HG03575 (cell line): ENCODE measurements at regions not wholly inside any gene's neighbourhood (a gene's known extent, or its start where the extent isn't known, plus 50 kb on each side); places are given as distances from the start of the nearest gene placed in this dataset.

Experiments used
- ATAC-seq: cut with Tn5 transposase; IDR thresholded peaks from one replicate; pipeline ENCODE4 v1.9.1; 2021; ENCODE audit not compliant: unreplicated experiment, insufficient number of reproducible peaks, low FRiP score; ENCODE audit errors: extremely low read depth

- ATAC-seq, result no peak
Measured at GRCh38 chr6:14639983-14640599, 522.5 kb downstream of the CD83 start.

DNA sequence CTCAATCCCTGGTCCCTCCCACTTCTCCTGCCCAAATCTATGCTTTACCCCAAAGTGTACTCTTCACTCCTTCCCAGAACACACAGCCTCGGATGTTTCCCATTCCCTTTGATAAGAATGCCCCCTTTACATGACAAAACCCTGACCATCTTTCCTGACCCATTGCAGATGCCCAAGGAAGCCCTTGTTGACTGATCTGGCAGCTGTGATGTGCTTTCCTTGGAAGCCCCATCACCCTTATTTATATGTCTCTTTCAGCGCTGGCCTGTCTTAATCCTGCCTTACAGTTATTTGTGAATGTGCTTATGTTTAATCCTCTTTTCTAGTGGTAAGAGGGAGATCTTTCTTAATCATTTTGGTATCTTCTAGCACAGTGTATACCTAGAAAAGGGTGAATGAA, 523.1 kb downstream of the CD83 start:
- ATAC-seq, result no peak

GRCh38 chr6:14641423-14642135, 524.0 kb downstream of the CD83 start:
- ATAC-seq, result no peak

- no peak for ATAC-seq
Measured at GRCh38 chr6:14642136-14642505, 524.5 kb downstream of the CD83 start.

GRCh38 chr6:14642842-14643241, 525.3 kb downstream of the CD83 start:
- ATAC-seq, result no peak

GRCh38 chr6:14644381-14644780, 526.8 kb downstream of the CD83 start:
- no peak for ATAC-seq

- no peak for ATAC-seq
Measured at GRCh38 chr6:14645221-14645620, 527.6 kb downstream of the CD83 start.

DNA sequence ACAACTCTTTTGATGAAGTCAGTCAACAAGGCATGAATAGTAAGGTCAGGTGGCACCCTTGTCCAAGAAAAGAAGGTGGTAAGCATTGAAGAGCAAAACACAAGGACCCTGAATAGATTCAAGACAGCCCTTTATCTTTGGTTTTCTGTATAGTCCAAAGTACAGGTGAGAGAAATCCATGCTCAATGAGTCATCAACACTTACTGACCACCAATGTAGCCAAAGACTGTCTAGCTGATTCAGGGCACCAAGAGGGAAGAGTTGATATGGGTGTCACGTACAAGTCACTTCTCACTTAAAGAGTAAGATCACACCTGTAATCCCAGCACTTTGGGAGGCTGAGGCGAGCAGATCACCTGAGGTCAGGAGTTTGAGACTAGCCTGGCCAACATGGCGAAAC, 528.3 kb downstream of the CD83 start:
- ATAC-seq, result no peak

GRCh38 chr6:14646371-14646770, 528.8 kb downstream of the CD83 start:
- ATAC-seq, result no peak

DNA sequence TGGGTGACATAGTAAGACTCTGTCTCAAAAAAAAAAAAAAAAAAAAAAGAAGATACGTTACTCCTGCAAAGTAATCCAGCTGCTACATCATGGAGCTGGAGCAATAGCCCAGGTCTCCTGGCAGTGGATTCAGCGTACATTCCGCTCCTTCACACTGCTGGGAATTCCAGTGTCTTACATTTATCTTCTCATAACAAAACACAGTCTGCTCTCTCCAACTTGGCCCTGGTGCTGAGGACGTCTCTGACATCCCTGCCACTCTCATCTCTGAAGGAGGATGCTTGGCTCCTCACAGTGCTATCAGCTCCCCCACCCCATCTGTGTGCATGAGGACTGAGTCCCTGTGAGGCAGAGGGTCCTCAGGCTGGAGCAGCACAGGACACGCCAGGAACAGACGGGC, 529.8 kb downstream of the CD83 start:
- ATAC-seq, result no peak

GRCh38 chr6:14652536-14652935, 535.0 kb downstream of the CD83 start:
- ATAC-seq, result no peak

DNA sequence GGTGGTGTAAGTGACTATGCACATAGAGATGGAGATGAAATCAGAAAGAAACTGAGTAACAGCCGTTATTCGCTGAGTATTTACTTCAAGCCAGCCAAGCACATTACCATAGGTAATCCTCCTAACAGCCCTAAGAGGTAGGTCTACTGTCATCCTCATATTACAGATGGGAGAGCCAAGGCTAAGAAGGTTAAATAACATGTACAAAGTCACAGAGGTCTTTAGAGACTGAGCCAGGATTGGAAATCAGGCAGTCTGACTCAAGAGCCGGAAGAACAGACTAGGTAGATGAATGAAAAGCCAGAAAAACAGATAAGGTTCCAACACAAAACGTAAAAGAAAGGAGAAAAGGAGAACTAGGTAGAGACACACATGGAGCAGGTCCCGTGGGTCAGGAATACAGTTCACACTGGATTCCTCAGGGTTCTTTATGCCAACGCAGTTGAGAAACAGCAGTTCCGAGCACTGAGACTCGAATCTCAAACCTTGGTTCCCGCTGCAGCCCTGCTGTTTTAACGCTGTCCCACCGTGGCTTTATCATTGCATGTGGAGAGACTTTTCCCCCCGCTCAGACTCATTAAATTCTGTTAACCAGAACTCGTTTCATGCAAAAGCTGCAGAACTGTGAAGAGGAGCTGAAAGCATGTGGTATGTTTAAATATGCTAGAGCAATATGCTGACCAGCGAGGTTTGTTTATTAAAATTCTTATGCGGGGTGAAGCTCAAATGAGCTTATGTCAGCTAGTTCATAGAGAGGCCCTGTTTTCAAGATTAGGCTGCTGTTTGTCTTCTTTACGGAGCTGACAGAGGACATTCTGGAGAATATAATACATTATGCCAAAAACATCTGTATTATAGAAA, 537.9 kb downstream of the CD83 start:
- no peak for ATAC-seq

- ATAC-seq, result no peak
Measured at GRCh38 chr6:14656078-14656521, 538.5 kb downstream of the CD83 start.

DNA sequence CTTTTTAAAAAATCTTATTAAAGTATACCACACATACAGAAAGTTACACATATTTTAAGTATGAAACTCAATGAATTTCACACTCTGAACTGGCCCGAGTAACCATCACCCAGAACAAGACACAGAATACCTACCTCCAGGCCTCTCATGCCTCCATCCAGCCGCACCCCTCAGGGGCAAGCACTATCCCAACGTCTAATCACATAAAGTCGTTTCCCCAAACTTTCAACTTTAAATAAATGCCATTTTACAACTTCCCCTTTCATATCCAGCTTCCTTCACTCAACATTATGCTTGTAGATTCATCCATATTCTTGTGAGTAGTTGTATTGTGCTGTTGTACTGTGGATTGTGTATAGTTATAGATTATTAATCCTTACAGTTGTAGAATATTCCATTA, 539.1 kb downstream of the CD83 start:
- no peak for ATAC-seq

DNA sequence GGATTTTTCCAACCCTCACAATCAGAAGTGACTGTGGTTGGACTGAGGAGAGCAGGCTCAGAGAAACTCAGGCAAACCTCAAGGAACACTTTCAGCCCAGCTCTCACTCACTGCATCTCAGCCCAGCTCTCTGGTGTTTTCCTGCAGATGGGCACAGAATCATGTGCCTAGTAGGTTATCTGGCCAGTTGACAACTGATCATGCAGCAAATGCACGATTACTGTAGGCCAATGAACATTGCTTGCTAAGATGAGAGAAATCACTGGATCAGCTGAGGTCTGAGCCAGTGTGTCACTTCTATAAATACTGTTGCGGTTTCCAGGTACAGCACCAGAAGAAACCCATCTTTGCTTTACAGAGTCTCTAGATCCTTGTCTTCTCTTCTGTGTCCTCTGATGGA, 540.5 kb downstream of the CD83 start:
- ATAC-seq, result no peak

- no peak for ATAC-seq
Measured at GRCh38 chr6:14658886-14659561, 541.5 kb downstream of the CD83 start.

DNA sequence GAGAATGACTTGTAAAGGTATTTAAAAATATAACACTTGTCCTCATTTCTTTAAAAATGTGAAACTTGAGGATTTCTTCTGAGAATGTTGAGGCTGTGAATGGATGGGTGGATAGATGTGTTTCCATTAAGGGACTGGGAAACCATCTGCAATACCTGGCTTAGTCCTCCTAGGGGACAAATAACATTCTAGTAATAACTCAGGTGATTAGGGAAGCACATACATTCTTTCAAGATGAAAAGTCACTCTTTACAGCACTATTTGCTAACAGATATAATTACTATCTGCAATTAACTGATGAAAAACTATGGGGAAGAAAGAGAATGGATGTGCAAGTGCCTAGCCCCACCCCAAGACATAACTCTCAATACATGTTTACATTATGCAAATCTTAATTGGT, 542.3 kb downstream of the CD83 start:
- no peak for ATAC-seq

GRCh38 chr6:14660806-14661579, 543.4 kb downstream of the CD83 start:
- no peak for ATAC-seq

DNA sequence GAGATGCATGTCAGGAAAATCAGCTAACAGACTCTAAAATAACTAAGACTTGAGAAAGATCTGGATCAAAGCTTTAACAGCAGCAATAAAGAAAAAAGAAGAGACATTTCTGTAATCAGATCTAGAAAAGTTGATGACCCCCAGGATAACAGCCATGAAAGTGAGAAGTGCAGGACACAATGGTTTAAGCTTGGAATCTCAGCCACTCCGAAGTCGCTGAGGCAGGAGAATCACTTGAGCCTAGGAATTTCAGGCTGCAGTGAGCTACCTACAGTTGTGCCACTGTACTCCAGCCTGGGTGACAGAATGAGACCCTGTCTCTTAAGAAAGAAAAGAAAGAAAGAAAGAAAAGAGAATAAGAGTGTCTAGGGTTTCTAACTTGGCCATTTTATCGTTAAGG, 544.1 kb downstream of the CD83 start:
- no peak for ATAC-seq
